SU-DHL-6 (cell line): ENCODE measurements at regions not wholly inside any gene's neighbourhood (a gene's known extent, or its start where the extent isn't known, plus 50 kb on each side); places are given as distances from the start of the nearest gene placed in this dataset.

Experiments
- CTCF ChIP-seq: fragments of 200-600 bp; sonication (generic); IDR thresholded peaks from one replicate; pipeline ENCODE4 v1.5.1; 2017; ENCODE audit warnings: antibody characterized with exemption, mild to moderate bottlenecking, low read length, moderate library complexity; ENCODE audit not compliant: insufficient read depth, poor library complexity, severe bottlenecking
- EZH2phosphoT487 ChIP-seq: fragments of 200-600 bp; sonication (generic), shearing (Covaris generic); conservative IDR thresholded peaks from 2 replicates; pipeline ENCODE4 v1.6.1; 2018; ENCODE audit warnings: mild to moderate bottlenecking, antibody characterized with exemption, low read length, moderate library complexity, mixed read lengths

- TF ChIP-seq CTCF (no peak), EZH2phosphoT487 (no peak)
These were observed 133.3 kb upstream of the IFNE start for GRCh38 chr9:21615446-21615845.
